Ovary (tissue), 3 donors: ENCODE measurements at regions not wholly inside any gene's neighbourhood (a gene's known extent, or its start where the extent isn't known, plus 50 kb on each side); places are given as distances from the start of the nearest gene placed in this dataset.

ENCODE experiments used
- POLR2A ChIP-seq: fragments of 450-650 bp; IDR thresholded peaks from one replicate; pipeline ENCODE4 v1.6.1; 2017; ENCODE audit warnings: antibody characterized with exemption, mild to moderate bottlenecking, moderate library complexity
- TF ChIP-seq, protein P1 (sequence below), 3 donors: fragments of 450-650 bp in 2 of 3; fragments of 200-600 bp in 1 of 3; IDR thresholded peaks; one replicate each; pipeline versions ENCODE4 v1.5.1 to v1.8.0; 2016 to 2022; ENCODE audit warnings: antibody characterized with exemption in 3 of 3, mild to moderate bottlenecking in 1 of 3
- donor health status: DM: no; HTN: no; CAD: no.

DNA sequence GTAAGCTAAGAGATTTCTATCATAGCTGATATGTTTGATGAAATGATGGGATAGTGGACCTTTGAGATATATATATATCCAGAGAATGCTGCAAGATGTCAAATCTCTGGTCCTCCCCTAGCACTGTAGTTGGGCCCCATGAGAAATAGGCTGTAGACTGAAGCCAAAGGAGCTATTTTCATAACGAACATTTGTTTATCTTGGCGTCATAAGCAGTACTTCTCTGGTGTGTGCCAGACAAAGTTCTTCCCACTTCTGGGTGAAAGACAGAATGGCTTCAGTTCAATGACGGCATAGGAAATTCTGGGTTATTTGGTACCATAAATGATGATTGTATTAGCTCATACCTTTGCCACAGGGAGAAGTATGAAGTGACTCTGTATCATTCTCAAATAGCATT, 534.3 kb downstream of the SOX5 start:
- TF ChIP-seq POLR2A = no peak
- TF ChIP-seq, protein P1, sequence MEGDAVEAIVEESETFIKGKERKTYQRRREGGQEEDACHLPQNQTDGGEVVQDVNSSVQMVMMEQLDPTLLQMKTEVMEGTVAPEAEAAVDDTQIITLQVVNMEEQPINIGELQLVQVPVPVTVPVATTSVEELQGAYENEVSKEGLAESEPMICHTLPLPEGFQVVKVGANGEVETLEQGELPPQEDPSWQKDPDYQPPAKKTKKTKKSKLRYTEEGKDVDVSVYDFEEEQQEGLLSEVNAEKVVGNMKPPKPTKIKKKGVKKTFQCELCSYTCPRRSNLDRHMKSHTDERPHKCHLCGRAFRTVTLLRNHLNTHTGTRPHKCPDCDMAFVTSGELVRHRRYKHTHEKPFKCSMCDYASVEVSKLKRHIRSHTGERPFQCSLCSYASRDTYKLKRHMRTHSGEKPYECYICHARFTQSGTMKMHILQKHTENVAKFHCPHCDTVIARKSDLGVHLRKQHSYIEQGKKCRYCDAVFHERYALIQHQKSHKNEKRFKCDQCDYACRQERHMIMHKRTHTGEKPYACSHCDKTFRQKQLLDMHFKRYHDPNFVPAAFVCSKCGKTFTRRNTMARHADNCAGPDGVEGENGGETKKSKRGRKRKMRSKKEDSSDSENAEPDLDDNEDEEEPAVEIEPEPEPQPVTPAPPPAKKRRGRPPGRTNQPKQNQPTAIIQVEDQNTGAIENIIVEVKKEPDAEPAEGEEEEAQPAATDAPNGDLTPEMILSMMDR (IDR thresholded peaks at IDR 0.05) = no peak
